B cell (primary cell): ENCODE measurements at regions not wholly inside any gene's neighbourhood (a gene's known extent, or its start where the extent isn't known, plus 50 kb on each side); places are given as distances from the start of the nearest gene placed in this dataset.

Source experiments
- EZH2 ChIP-seq: IDR thresholded peaks from 2 replicates; pipeline ENCODE4 v1.6.1; 2012; ENCODE audit warnings: borderline replicate concordance, low read depth, mild to moderate bottlenecking, moderate library complexity, low read length; ENCODE audit not compliant: insufficient read depth, poor library complexity, severe bottlenecking
- TF ChIP-seq, protein P1 (sequence below): fragments of 200-600 bp; IDR thresholded peaks from one replicate; pipeline ENCODE4 v1.8.0; 2022; ENCODE audit warnings: antibody characterized with exemption, mild to moderate bottlenecking

DNA sequence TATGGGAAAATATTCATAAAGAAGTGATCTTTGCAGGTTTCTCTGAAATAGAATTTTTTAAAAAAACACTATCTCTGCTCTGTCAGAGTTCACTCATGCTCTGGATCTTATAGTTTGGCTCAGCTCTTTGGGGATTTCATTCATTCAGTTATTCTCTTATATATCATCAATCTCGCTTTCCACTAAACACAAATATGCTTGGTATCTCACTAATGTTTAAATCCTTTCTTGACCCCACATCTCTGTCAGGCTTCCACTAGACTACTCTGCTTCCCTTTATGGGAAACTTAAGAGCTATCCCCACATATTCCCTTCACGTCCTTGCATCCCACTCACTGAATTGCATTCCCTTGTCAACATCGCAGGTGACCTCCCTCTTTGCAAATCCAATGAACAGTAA lies 396.1 kb downstream of the ENC1 start:
- TF ChIP-seq, protein P1, sequence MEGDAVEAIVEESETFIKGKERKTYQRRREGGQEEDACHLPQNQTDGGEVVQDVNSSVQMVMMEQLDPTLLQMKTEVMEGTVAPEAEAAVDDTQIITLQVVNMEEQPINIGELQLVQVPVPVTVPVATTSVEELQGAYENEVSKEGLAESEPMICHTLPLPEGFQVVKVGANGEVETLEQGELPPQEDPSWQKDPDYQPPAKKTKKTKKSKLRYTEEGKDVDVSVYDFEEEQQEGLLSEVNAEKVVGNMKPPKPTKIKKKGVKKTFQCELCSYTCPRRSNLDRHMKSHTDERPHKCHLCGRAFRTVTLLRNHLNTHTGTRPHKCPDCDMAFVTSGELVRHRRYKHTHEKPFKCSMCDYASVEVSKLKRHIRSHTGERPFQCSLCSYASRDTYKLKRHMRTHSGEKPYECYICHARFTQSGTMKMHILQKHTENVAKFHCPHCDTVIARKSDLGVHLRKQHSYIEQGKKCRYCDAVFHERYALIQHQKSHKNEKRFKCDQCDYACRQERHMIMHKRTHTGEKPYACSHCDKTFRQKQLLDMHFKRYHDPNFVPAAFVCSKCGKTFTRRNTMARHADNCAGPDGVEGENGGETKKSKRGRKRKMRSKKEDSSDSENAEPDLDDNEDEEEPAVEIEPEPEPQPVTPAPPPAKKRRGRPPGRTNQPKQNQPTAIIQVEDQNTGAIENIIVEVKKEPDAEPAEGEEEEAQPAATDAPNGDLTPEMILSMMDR = no peak
- TF ChIP-seq EZH2 = no peak
